HG02642 (cell line): ENCODE measurements at regions not wholly inside any gene's neighbourhood (a gene's known extent, or its start where the extent isn't known, plus 50 kb on each side); places are given as distances from the start of the nearest gene placed in this dataset.
"Not testable (repeated sequence)": the region's sequence is repeated elsewhere in the genome, so short reads cannot be mapped to it uniquely, and the experiment has no call there.

Experiments used
- ATAC-seq: cut with Tn5 transposase; IDR thresholded peaks from one replicate; pipeline ENCODE4 v1.9.1; 2021; ENCODE audit warnings: mild to moderate bottlenecking; ENCODE audit not compliant: unreplicated experiment, poor library complexity

GRCh38 chr1:67609577-67610341 lies 75.2 kb upstream of the GADD45A start:
- peak; percentile 56 for ATAC-seq

- ATAC-seq = no peak
These were observed 74.6 kb upstream of the GADD45A start for GRCh38 chr1:67610450-67610849.

- ATAC-seq = no peak
These were observed 73.2 kb upstream of the GADD45A start for GRCh38 chr1:67611846-67612245.

GRCh38 chr1:67612788-67613241 lies 72.2 kb upstream of the GADD45A start:
- no peak for ATAC-seq

GRCh38 chr1:67613479-67613878 lies 71.5 kb upstream of the GADD45A start:
- ATAC-seq = not testable (repeated sequence)

GRCh38 chr1:67614511-67614934 lies 70.5 kb upstream of the GADD45A start:
- ATAC-seq = no peak

- no peak for ATAC-seq
These were observed 69.1 kb upstream of the GADD45A start for GRCh38 chr1:67615886-67616285.

- no peak for ATAC-seq
These were observed 68.5 kb upstream of the GADD45A start for GRCh38 chr1:67616394-67616985.

- no peak for ATAC-seq
These were observed 66.5 kb upstream of the GADD45A start for GRCh38 chr1:67618285-67619018.

GRCh38 chr1:67619080-67619479 lies 65.9 kb upstream of the GADD45A start:
- ATAC-seq = no peak

GRCh38 chr1:67623906-67624305 lies 61.1 kb upstream of the GADD45A start:
- ATAC-seq = no peak

GRCh38 chr1:67624680-67625079 lies 60.3 kb upstream of the GADD45A start:
- ATAC-seq = no peak

- no peak for ATAC-seq
These were observed 58.7 kb upstream of the GADD45A start for GRCh38 chr1:67626090-67626860.

GRCh38 chr1:67626861-67627235 lies 58.2 kb upstream of the GADD45A start:
- ATAC-seq = no peak

- no peak for ATAC-seq
These were observed 57.7 kb upstream of the GADD45A start for GRCh38 chr1:67627336-67627735.

GRCh38 chr1:67627906-67628305 lies 57.1 kb upstream of the GADD45A start:
- ATAC-seq = no peak

GRCh38 chr1:67629370-67630075 lies 55.5 kb upstream of the GADD45A start:
- ATAC-seq = no peak

GRCh38 chr1:67630438-67631045 lies 54.5 kb upstream of the GADD45A start:
- ATAC-seq = no peak

GRCh38 chr1:67632356-67632755 lies 52.6 kb upstream of the GADD45A start:
- ATAC-seq = no peak
